GM23338 (cell line): ENCODE measurements at regions not wholly inside any gene's neighbourhood (a gene's known extent, or its start where the extent isn't known, plus 50 kb on each side); places are given as distances from the start of the nearest gene placed in this dataset.

Experiments used
- ATAC-seq: fragments of 200-7000 bp; cut with Tn5 transposase; 3 replicates; pipeline ENCODE4 v1.9.1; 2020
- DNase-seq: peaks from one replicate; pipeline ENCODE4 v3.0.0-alpha.2; 2015; ENCODE audit warnings: low spot score
- H2AFZ ChIP-seq: fragments of 200-600 bp; sonication (generic); 2 replicates; pipeline ENCODE4 v1.8.0; 2016; ENCODE audit warnings: antibody characterized with exemption, mild to moderate bottlenecking, moderate library complexity
- H3F3A ChIP-seq: fragments of 200-600 bp; sonication (generic); replicated peaks from 2 replicates; pipeline ENCODE4 v1.8.0; 2017; ENCODE audit warnings: antibody characterized with exemption, mixed run types, low read depth
- H3K27ac ChIP-seq: fragments of 200-600 bp; sonication (generic); 2 replicates; pipeline ENCODE4 v1.6.1; 2016; ENCODE audit warnings: low read depth
- H3K27me3 ChIP-seq: fragments of 200-600 bp; sonication (generic); 2 replicates; pipeline ENCODE4 v1.8.0; 2016; ENCODE audit warnings: mild to moderate bottlenecking, mixed run types, moderate library complexity; ENCODE audit not compliant: insufficient read depth
- H3K36me3 ChIP-seq: fragments of 200-600 bp; sonication (generic); 2 replicates; pipeline ENCODE4 v1.8.0; 2016; ENCODE audit warnings: mild to moderate bottlenecking; ENCODE audit not compliant: insufficient read depth
- H3K4me1 ChIP-seq: fragments of 200-600 bp; sonication (generic); 2 replicates; pipeline ENCODE4 v1.8.0; 2016; ENCODE audit warnings: mild to moderate bottlenecking, moderate library complexity; ENCODE audit not compliant: insufficient read depth
- H3K4me2 ChIP-seq: fragments of 200-600 bp; sonication (generic); 2 replicates; pipeline ENCODE4 v1.7.1; 2017; ENCODE audit warnings: mixed run types
- H3K4me3 ChIP-seq: fragments of 200-600 bp; sonication (generic); 2 replicates; pipeline ENCODE4 v1.6.1; 2016; ENCODE audit warnings: mixed run types
- H3K79me2 ChIP-seq: fragments of 200-600 bp; sonication (generic); replicated peaks from 2 replicates; pipeline ENCODE4 v1.8.0; 2017; ENCODE audit warnings: mild to moderate bottlenecking; ENCODE audit not compliant: insufficient read depth
- H3K9me2 ChIP-seq: fragments of 200-600 bp; sonication (generic); 2 replicates; pipeline ENCODE4 v1.8.0; 2017; ENCODE audit not compliant: insufficient read depth
- H4K20me1 ChIP-seq: fragments of 200-600 bp; sonication (generic); replicated peaks from 2 replicates; pipeline ENCODE4 v1.8.0; 2017; ENCODE audit warnings: mild to moderate bottlenecking; ENCODE audit not compliant: insufficient read depth
- H3K27ac Mint-ChIP-seq: 2 replicates; pipeline ENCODE4 v1.8.0; 2020; ENCODE audit warnings: inconsistent platforms, mild to moderate bottlenecking, moderate library complexity, mixed read lengths
- H3K27me3 Mint-ChIP-seq: 3 replicates; pipeline ENCODE4 v1.8.0; 2022; ENCODE audit warnings: low read depth, mild to moderate bottlenecking, moderate library complexity, mixed read lengths, inconsistent platforms; ENCODE audit not compliant: insufficient read depth, poor library complexity
- H3K36me3 Mint-ChIP-seq: 3 replicates; pipeline ENCODE4 v1.8.0; 2021; ENCODE audit warnings: low read depth, mild to moderate bottlenecking, inconsistent platforms, moderate library complexity, mixed read lengths
- H3K4me1 Mint-ChIP-seq: 3 replicates; pipeline ENCODE4 v1.8.0; 2020; ENCODE audit warnings: mild to moderate bottlenecking, inconsistent platforms, mixed read lengths
- H3K4me3 Mint-ChIP-seq: 3 replicates; pipeline ENCODE4 v1.8.0; 2021; ENCODE audit warnings: moderate library complexity, mild to moderate bottlenecking, inconsistent platforms, mixed read lengths
- H3K9me3 Mint-ChIP-seq: 3 replicates; pipeline ENCODE4 v1.8.0; 2020; ENCODE audit warnings: moderate library complexity, mild to moderate bottlenecking, inconsistent platforms, mixed read lengths
- CREB1 ChIP-seq: fragments of 250-450 bp; sonication (Bioruptor Pico); IDR thresholded peaks from 2 replicates; pipeline ENCODE4 v1.5.0; 2020; ENCODE audit warnings: low read depth, mild to moderate bottlenecking, moderate library complexity
- EZH2 ChIP-seq: fragments of 200-600 bp; sonication (generic); IDR thresholded peaks from one replicate; pipeline ENCODE4 v1.8.0; 2017; ENCODE audit warnings: antibody characterized with exemption, mild to moderate bottlenecking, low read depth; ENCODE audit not compliant: unreplicated experiment
- EZH2phosphoT487 ChIP-seq: fragments of 200-600 bp; sonication (generic); IDR thresholded peaks from one replicate; pipeline ENCODE4 v1.8.1; 2018; ENCODE audit warnings: antibody characterized with exemption; ENCODE audit not compliant: unreplicated experiment
- JUNB ChIP-seq: IDR thresholded peaks from one replicate; pipeline ENCODE4 v1.6.1; 2016; ENCODE audit warnings: antibody characterized with exemption; ENCODE audit not compliant: unreplicated experiment
- NANOG ChIP-seq: IDR thresholded peaks from 2 replicates; pipeline ENCODE4 v1.6.1; 2016; ENCODE audit warnings: antibody characterized with exemption, borderline replicate concordance
- POLR2AphosphoS5 ChIP-seq: IDR thresholded peaks from 2 replicates; pipeline ENCODE4 v1.6.1; 2016; ENCODE audit warnings: antibody characterized with exemption, low read depth
- STAT1 ChIP-seq: IDR thresholded peaks from one replicate; pipeline ENCODE4 v1.6.1; 2016; ENCODE audit warnings: antibody characterized with exemption; ENCODE audit not compliant: unreplicated experiment
- ZNF114 ChIP-seq: fragments of 250-450 bp; sonication (Bioruptor Pico); IDR thresholded peaks from 2 replicates; pipeline ENCODE4 v1.5.0; 2020; ENCODE audit warnings: mild to moderate bottlenecking, moderate library complexity
- ZNF331 ChIP-seq: fragments of 250-450 bp; sonication (Bioruptor Pico); IDR thresholded peaks from 2 replicates; pipeline ENCODE4 v1.5.0; 2020; ENCODE audit warnings: low read depth, mild to moderate bottlenecking, moderate library complexity
- TF ChIP-seq, protein P1 (sequence below): fragments of 250-450 bp; sonication (Bioruptor Pico); IDR thresholded peaks from 2 replicates; pipeline ENCODE4 v1.5.0; 2020; ENCODE audit warnings: mild to moderate bottlenecking, moderate library complexity
- TF ChIP-seq, protein P2 (sequence below), 2 experiments: fragments of 200-600 bp in 1 of 2; sonication (generic) in 1 of 2; conservative IDR thresholded peaks; 2 replicates each; pipeline versions ENCODE4 v1.5.1 to v1.6.1; 2016 to 2017; ENCODE audit warnings: antibody characterized with exemption in 2 of 2, low read depth in 2 of 2, mild to moderate bottlenecking in 2 of 2, moderate library complexity in 1 of 2
- TF ChIP-seq, protein P3 (sequence below): IDR thresholded peaks from one replicate; pipeline ENCODE4 v1.6.1; 2018; ENCODE audit warnings: antibody characterized with exemption; ENCODE audit not compliant: unreplicated experiment
- TF ChIP-seq, protein P4 (sequence below): IDR thresholded peaks from 2 replicates; pipeline ENCODE4 v1.6.1; 2016; ENCODE audit warnings: antibody characterized with exemption

DNA sequence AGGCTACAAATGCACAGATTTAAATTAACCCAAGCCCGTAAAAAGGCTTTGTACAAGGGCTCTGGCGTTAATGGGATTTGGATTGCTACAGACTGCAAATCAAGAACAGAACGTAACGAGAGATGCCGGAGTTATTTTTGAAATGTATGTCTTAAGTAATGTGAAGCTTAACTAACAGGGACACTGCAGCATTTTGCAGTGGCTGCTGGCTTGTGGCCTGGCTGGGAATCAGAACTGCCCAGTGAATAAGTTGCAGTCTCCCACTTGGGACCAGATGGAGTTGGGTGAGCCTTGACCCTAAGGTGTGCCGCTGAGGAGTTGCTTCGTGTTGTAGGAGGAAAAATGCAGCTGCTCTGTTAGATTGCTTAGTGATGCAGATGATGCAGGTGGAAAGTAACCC lies 318.4 kb downstream of the DHX15 start:
- Histone ChIP-seq H3K9me2 (no peaks in the 10 kb centered on the region), H3K4me1 (peaks cover 31% of the 10 kb centered on the region), H2AFZ (peak overlapping the region; percentile 21; the same call in 1 of the 2 replicates), H3K36me3 (no peaks in the 10 kb centered on the region), H3K4me3 (no peak overlapping the region), H3K4me2 (peak overlapping the region; percentile 56; the same call in 1 of the 2 replicates), H4K20me1 (no peaks in the 10 kb centered on the region), H3K27ac (no peak overlapping the region), H3K27me3 (no peaks in the 10 kb centered on the region), H3F3A (no peaks in the 10 kb centered on the region), H3K79me2 (no peaks in the 10 kb centered on the region)
- ATAC-seq (peak; percentile 55), DNase-seq (peak; percentile 8)
- Mint-ChIP-seq H3K27ac (no peak overlapping the region), H3K27me3 (peaks cover 5% of the 10 kb centered on the region), H3K9me3 (no peaks in the 10 kb centered on the region), H3K36me3 (no peaks in the 10 kb centered on the region; the same call in 2 of the 3 replicates), H3K4me1 (peaks cover 42% of the 10 kb centered on the region), H3K4me3 (no peak overlapping the region)
- TF ChIP-seq, protein P1, sequence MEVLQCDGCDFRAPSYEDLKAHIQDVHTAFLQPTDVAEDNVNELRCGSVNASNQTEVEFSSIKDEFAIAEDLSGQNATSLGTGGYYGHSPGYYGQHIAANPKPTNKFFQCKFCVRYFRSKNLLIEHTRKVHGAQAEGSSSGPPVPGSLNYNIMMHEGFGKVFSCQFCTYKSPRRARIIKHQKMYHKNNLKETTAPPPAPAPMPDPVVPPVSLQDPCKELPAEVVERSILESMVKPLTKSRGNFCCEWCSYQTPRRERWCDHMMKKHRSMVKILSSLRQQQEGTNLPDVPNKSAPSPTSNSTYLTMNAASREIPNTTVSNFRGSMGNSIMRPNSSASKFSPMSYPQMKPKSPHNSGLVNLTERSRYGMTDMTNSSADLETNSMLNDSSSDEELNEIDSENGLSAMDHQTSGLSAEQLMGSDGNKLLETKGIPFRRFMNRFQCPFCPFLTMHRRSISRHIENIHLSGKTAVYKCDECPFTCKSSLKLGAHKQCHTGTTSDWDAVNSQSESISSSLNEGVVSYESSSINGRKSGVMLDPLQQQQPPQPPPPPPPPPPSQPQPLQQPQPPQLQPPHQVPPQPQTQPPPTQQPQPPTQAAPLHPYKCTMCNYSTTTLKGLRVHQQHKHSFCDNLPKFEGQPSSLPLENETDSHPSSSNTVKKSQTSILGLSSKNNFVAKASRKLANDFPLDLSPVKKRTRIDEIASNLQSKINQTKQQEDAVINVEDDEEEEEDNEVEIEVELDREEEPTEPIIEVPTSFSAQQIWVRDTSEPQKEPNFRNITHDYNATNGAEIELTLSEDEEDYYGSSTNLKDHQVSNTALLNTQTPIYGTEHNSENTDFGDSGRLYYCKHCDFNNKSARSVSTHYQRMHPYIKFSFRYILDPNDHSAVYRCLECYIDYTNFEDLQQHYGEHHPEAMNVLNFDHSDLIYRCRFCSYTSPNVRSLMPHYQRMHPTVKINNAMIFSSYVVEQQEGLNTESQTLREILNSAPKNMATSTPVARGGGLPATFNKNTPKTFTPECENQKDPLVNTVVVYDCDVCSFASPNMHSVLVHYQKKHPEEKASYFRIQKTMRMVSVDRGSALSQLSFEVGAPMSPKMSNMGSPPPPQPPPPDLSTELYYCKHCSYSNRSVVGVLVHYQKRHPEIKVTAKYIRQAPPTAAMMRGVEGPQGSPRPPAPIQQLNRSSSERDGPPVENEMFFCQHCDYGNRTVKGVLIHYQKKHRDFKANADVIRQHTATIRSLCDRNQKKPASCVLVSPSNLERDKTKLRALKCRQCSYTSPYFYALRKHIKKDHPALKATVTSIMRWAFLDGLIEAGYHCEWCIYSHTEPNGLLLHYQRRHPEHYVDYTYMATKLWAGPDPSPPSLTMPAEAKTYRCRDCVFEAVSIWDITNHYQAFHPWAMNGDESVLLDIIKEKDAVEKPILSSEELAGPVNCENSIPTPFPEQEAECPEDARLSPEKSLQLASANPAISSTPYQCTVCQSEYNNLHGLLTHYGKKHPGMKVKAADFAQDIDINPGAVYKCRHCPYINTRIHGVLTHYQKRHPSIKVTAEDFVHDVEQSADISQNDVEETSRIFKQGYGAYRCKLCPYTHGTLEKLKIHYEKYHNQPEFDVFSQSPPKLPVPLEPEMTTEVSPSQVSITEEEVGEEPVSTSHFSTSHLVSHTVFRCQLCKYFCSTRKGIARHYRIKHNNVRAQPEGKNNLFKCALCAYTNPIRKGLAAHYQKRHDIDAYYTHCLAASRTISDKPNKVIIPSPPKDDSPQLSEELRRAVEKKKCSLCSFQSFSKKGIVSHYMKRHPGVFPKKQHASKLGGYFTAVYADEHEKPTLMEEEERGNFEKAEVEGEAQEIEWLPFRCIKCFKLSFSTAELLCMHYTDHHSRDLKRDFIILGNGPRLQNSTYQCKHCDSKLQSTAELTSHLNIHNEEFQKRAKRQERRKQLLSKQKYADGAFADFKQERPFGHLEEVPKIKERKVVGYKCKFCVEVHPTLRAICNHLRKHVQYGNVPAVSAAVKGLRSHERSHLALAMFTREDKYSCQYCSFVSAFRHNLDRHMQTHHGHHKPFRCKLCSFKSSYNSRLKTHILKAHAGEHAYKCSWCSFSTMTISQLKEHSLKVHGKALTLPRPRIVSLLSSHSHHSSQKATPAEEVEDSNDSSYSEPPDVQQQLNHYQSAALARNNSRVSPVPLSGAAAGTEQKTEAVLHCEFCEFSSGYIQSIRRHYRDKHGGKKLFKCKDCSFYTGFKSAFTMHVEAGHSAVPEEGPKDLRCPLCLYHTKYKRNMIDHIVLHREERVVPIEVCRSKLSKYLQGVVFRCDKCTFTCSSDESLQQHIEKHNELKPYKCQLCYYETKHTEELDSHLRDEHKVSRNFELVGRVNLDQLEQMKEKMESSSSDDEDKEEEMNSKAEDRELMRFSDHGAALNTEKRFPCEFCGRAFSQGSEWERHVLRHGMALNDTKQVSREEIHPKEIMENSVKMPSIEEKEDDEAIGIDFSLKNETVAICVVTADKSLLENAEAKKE: no peak
- no peak for TF ChIP-seq CREB1 (CRISPR knock-in tag)
- TF ChIP-seq ZNF114 (CRISPR knock-in tag): no peak
- TF ChIP-seq NANOG: no peak
- no peak for TF ChIP-seq STAT1
- TF ChIP-seq, protein P2, sequence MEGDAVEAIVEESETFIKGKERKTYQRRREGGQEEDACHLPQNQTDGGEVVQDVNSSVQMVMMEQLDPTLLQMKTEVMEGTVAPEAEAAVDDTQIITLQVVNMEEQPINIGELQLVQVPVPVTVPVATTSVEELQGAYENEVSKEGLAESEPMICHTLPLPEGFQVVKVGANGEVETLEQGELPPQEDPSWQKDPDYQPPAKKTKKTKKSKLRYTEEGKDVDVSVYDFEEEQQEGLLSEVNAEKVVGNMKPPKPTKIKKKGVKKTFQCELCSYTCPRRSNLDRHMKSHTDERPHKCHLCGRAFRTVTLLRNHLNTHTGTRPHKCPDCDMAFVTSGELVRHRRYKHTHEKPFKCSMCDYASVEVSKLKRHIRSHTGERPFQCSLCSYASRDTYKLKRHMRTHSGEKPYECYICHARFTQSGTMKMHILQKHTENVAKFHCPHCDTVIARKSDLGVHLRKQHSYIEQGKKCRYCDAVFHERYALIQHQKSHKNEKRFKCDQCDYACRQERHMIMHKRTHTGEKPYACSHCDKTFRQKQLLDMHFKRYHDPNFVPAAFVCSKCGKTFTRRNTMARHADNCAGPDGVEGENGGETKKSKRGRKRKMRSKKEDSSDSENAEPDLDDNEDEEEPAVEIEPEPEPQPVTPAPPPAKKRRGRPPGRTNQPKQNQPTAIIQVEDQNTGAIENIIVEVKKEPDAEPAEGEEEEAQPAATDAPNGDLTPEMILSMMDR (conservative IDR thresholded peaks at IDR 0.05; ENCODE audit: low read depth in 2 of 2): no peak
- TF ChIP-seq POLR2AphosphoS5: no peak
- TF ChIP-seq, protein P3, sequence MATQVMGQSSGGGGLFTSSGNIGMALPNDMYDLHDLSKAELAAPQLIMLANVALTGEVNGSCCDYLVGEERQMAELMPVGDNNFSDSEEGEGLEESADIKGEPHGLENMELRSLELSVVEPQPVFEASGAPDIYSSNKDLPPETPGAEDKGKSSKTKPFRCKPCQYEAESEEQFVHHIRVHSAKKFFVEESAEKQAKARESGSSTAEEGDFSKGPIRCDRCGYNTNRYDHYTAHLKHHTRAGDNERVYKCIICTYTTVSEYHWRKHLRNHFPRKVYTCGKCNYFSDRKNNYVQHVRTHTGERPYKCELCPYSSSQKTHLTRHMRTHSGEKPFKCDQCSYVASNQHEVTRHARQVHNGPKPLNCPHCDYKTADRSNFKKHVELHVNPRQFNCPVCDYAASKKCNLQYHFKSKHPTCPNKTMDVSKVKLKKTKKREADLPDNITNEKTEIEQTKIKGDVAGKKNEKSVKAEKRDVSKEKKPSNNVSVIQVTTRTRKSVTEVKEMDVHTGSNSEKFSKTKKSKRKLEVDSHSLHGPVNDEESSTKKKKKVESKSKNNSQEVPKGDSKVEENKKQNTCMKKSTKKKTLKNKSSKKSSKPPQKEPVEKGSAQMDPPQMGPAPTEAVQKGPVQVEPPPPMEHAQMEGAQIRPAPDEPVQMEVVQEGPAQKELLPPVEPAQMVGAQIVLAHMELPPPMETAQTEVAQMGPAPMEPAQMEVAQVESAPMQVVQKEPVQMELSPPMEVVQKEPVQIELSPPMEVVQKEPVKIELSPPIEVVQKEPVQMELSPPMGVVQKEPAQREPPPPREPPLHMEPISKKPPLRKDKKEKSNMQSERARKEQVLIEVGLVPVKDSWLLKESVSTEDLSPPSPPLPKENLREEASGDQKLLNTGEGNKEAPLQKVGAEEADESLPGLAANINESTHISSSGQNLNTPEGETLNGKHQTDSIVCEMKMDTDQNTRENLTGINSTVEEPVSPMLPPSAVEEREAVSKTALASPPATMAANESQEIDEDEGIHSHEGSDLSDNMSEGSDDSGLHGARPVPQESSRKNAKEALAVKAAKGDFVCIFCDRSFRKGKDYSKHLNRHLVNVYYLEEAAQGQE: no peak
- no peak for TF ChIP-seq EZH2phosphoT487
- TF ChIP-seq EZH2: no peak
- no peak for TF ChIP-seq JUNB
- TF ChIP-seq, protein P4, sequence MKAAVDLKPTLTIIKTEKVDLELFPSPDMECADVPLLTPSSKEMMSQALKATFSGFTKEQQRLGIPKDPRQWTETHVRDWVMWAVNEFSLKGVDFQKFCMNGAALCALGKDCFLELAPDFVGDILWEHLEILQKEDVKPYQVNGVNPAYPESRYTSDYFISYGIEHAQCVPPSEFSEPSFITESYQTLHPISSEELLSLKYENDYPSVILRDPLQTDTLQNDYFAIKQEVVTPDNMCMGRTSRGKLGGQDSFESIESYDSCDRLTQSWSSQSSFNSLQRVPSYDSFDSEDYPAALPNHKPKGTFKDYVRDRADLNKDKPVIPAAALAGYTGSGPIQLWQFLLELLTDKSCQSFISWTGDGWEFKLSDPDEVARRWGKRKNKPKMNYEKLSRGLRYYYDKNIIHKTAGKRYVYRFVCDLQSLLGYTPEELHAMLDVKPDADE: no peak
- TF ChIP-seq ZNF331 (CRISPR knock-in tag): no peak
